CD4-positive, alpha-beta T cell (primary cell): ENCODE measurements at regions not wholly inside any gene's neighbourhood (a gene's known extent, or its start where the extent isn't known, plus 50 kb on each side); places are given as distances from the start of the nearest gene placed in this dataset.

Source experiments
- ATAC-seq: fragments of 200-7000 bp; cut with Tn5 transposase; one replicate; pipeline ENCODE4 v1.10.0; 2022; ENCODE audit warnings: mild to moderate bottlenecking; ENCODE audit not compliant: poor library complexity
- CTCF ChIA-PET: fragments of 350-600 bp; sonication (Branson Sonifier 250); formaldehyde crosslinking; loops from one replicate; lab custom pipeline; 2021; ENCODE audit warnings: antibody characterized with exemption, inconsistent platforms; lab: Charles Lee
- POLR2A ChIA-PET: fragments of 350-600 bp; sonication (Branson Sonifier 250); formaldehyde crosslinking; loops from one replicate; lab custom pipeline; 2021; ENCODE audit warnings: antibody characterized with exemption, inconsistent platforms; lab: Charles Lee
- DNase-seq, 14 experiments: peaks; one replicate each; pipeline ENCODE4 v3.0.0-alpha.2; 2013 to 2020; ENCODE audit warnings: mixed read lengths in 2 of 14
- H3K27ac ChIP-seq, 2 donors: one replicate each; pipeline versions ENCODE4 v1.5.1 to v1.7.0; 2013; ENCODE audit warnings: low read length in 2 of 2, low read depth in 1 of 2, mild to moderate bottlenecking in 1 of 2
- H3K27me3 ChIP-seq, 2 experiments: 1 replicate in 1 of 2; 2 replicates in 1 of 2; pipeline versions ENCODE4 v1.6.1 to v1.7.0; 2013; ENCODE audit warnings: low read length in 2 of 2, control low read depth in 1 of 2, mild to moderate bottlenecking in 1 of 2, moderate library complexity in 1 of 2; ENCODE audit not compliant: insufficient read depth in 2 of 2, control insufficient read depth in 1 of 2
- H3K36me3 ChIP-seq: one replicate; pipeline ENCODE4 v1.6.1; 2013; ENCODE audit warnings: low read length, control low read depth; ENCODE audit not compliant: insufficient read depth
- H3K4me1 ChIP-seq: one replicate; pipeline ENCODE4 v1.6.1; 2013; ENCODE audit warnings: low read length, control low read depth; ENCODE audit not compliant: insufficient read depth
- H3K4me3 ChIP-seq: one replicate; pipeline ENCODE4 v1.5.1; 2013; ENCODE audit warnings: mild to moderate bottlenecking, low read length, moderate library complexity
- H3K9me3 ChIP-seq, 2 experiments: 1 replicate in 1 of 2; 2 replicates in 1 of 2; pipeline versions ENCODE4 v1.6.1 to v1.7.0; 2013; ENCODE audit warnings: low read length in 2 of 2, mild to moderate bottlenecking in 2 of 2, control low read depth in 1 of 2, moderate library complexity in 1 of 2; ENCODE audit not compliant: control insufficient read depth in 1 of 2, insufficient read depth in 1 of 2
- H3K27ac Mint-ChIP-seq: one replicate; pipeline ENCODE4 v1.8.0; 2020; ENCODE audit warnings: mixed read lengths
- H3K27me3 Mint-ChIP-seq: one replicate; pipeline ENCODE4 v1.8.0; 2021; ENCODE audit warnings: mixed read lengths
- H3K36me3 Mint-ChIP-seq: one replicate; pipeline ENCODE4 v1.8.0; 2021; ENCODE audit warnings: low read depth, mixed read lengths
- H3K4me1 Mint-ChIP-seq: one replicate; pipeline ENCODE4 v1.8.0; 2021; ENCODE audit warnings: low read depth, mixed read lengths
- H3K4me3 Mint-ChIP-seq: one replicate; pipeline ENCODE4 v1.8.0; 2020; ENCODE audit warnings: mild to moderate bottlenecking, mixed read lengths
- H3K9me3 Mint-ChIP-seq: one replicate; pipeline ENCODE4 v1.8.0; 2020; ENCODE audit warnings: mixed read lengths
- CTCF ChIP-seq: fragments of 200-600 bp; IDR thresholded peaks from one replicate; pipeline ENCODE4 v1.8.0; 2022; ENCODE audit warnings: antibody characterized with exemption, mild to moderate bottlenecking
- intact Hi-C, 2 experiments: fragments of 100-400 bp; cut with DNase I in 1 of 2; cut with micrococcal nuclease in 1 of 2; formaldehyde crosslinking; loops; one replicate each; pipeline versions ENCODE4 v1.15.1 to v1.9.0; 2023 to 2025; cut with DNase I, micrococcal nuclease

GRCh38 chr7:42414941-42415505 is 178.0 kb upstream of the GLI3 start:
- H3K27ac ChIP-seq = no peak overlapping the region
- peaks cover 0 to 3% of the 10 kb centered on the region in 2 experiments for H3K9me3 ChIP-seq
- intact Hi-C loops = no loop called here
- Mint-ChIP-seq H3K4me3 (no peak overlapping the region), H3K36me3 (no peaks in the 10 kb centered on the region), H3K27me3 (no peaks in the 10 kb centered on the region), H3K27ac (no peak overlapping the region), H3K4me1 (no peaks in the 10 kb centered on the region), H3K9me3 (no peaks in the 10 kb centered on the region)
- no peak for ATAC-seq
- H3K4me3 ChIP-seq = no peak overlapping the region
- ChIA-PET POLR2A (no interaction called here), CTCF (no interaction called here)
- DNase-seq = no peak
- no peaks in the 10 kb centered on the region for H3K4me1 ChIP-seq
- no peak for TF ChIP-seq CTCF
- H3K27me3 ChIP-seq = no peaks in the 10 kb centered on the region
- H3K36me3 ChIP-seq = no peaks in the 10 kb centered on the region

- DNase-seq (no peak), ATAC-seq (no peak)
- Histone ChIP-seq H3K27me3 (no peaks in the 10 kb centered on the region), H3K4me1 (no peaks in the 10 kb centered on the region), H3K4me3 (no peak overlapping the region), H3K36me3 (no peaks in the 10 kb centered on the region), H3K9me3 (peaks cover 0 to 3% of the 10 kb centered on the region in 2 experiments), H3K27ac (no peak overlapping the region)
- intact Hi-C loops = no loop called here
- TF ChIP-seq CTCF = no peak
- no peak overlapping the region for H3K4me3 Mint-ChIP-seq
- no peaks in the 10 kb centered on the region for H3K27me3 Mint-ChIP-seq
- H3K27ac Mint-ChIP-seq = no peak overlapping the region
- H3K36me3 Mint-ChIP-seq = no peaks in the 10 kb centered on the region
- H3K9me3 Mint-ChIP-seq = no peaks in the 10 kb centered on the region
- H3K4me1 Mint-ChIP-seq = no peaks in the 10 kb centered on the region
- ChIA-PET CTCF (no interaction called here), POLR2A (no interaction called here)
Measured at GRCh38 chr7:42414028-42414427, 177.0 kb upstream of the GLI3 start.

- Mint-ChIP-seq H3K27me3 (no peaks in the 10 kb centered on the region), H3K36me3 (no peaks in the 10 kb centered on the region), H3K27ac (no peak overlapping the region), H3K4me1 (no peaks in the 10 kb centered on the region), H3K9me3 (no peaks in the 10 kb centered on the region), H3K4me3 (no peak overlapping the region)
- ChIA-PET POLR2A (no interaction called here), CTCF (no interaction called here)
- DNase-seq (no peak), ATAC-seq (no peak)
- TF ChIP-seq CTCF = no peak
- Histone ChIP-seq H3K9me3 (peaks cover 0 to 7% of the 10 kb centered on the region in 2 experiments), H3K27ac (no peak overlapping the region), H3K36me3 (no peaks in the 10 kb centered on the region), H3K4me3 (no peak overlapping the region), H3K4me1 (no peaks in the 10 kb centered on the region), H3K27me3 (no peaks in the 10 kb centered on the region)
- intact Hi-C loops = no loop called here
Measured at GRCh38 chr7:42409296-42409695, 172.3 kb upstream of the GLI3 start.
